ENCODE measurements at regions not wholly inside any gene's neighbourhood (a gene's known extent, or its start where the extent isn't known, plus 50 kb on each side); places are given as distances from the start of the nearest gene placed in this dataset.

- H3K56ac ChIP-seq (ENCODE audit: insufficient read length, low read depth, low read length): no peak overlapping the region
- no peaks in the 10 kb centered on the region for H3K79me2 ChIP-seq (ENCODE audit: insufficient read depth, low read length)
- H3K4ac ChIP-seq (ENCODE audit: low read depth, low read length): no peak overlapping the region
- no peak overlapping the region for H2BK12ac ChIP-seq (ENCODE audit: insufficient read length, low read depth, low read length)
- H4K91ac ChIP-seq (ENCODE audit: insufficient read length, low read depth, low read length): no peak overlapping the region
- no CpG with 5 or more reads among the region's 5 CpGs for WGBS (ENCODE audit: extremely low coverage, insufficient read length, low lambda C conversion rate)
- no peak overlapping the region for H3K14ac ChIP-seq (ENCODE audit: insufficient read depth, low read length)
- no peak overlapping the region for H2AFZ ChIP-seq (ENCODE audit: low read length)
- no peak overlapping the region for H2BK120ac ChIP-seq (ENCODE audit: low read depth, low read length, poor library complexity, severe bottlenecking)
- H3K18ac ChIP-seq (ENCODE audit: insufficient read length, low read depth, low read length): no peak overlapping the region
- H3K23ac ChIP-seq (ENCODE audit: insufficient read length, low read depth, low read length): no peak overlapping the region
- H3K27ac ChIP-seq (ENCODE audit: insufficient read length, low read depth, low read length): no peak overlapping the region
- H3K9me3 ChIP-seq (ENCODE audit: control insufficient read depth, low read depth, low read length): no peaks in the 10 kb centered on the region
- Mint-ChIP-seq H3K36me3 (ENCODE audit: insufficient read depth in 1 of 3, low read depth in 3 of 3) (peaks cover 0 to 12% (median 0%) of the 10 kb centered on the region in 3 experiments; a peak in 3 of 7 replicates), H3K4me1 (no peaks in the 10 kb centered on the region), H3K4me3 (no peak overlapping the region), H3K27me3 (ENCODE audit: low read depth) (no peaks in the 10 kb centered on the region), H3K9me3 (peaks cover 8 to 11% of the 10 kb centered on the region in 2 experiments; a peak in 4 of 5 replicates), H3K27ac (no peak overlapping the region)
- no peak overlapping the region for H4K8ac ChIP-seq (replicated peaks; ENCODE audit: insufficient read length, low read depth, low read length)
- DNase-seq: no peak
- H4K20me1 ChIP-seq (ENCODE audit: control insufficient read depth, insufficient read depth, insufficient read length): no peaks in the 10 kb centered on the region
- H2AK5ac ChIP-seq (ENCODE audit: insufficient read length, low read length): no peak overlapping the region
- no peaks in the 10 kb centered on the region for H3K4me1 ChIP-seq (ENCODE audit: insufficient read depth, low read length)
- H3K4me2 ChIP-seq (ENCODE audit: insufficient read depth, insufficient read length, low read length): no peak overlapping the region
- TF ChIP-seq CTCF (conservative IDR thresholded peaks at IDR 0.05): no peak
- no peak overlapping the region for H2BK15ac ChIP-seq (ENCODE audit: low read depth, low read length)
- H2BK20ac ChIP-seq (ENCODE audit: low read depth, low read length, poor library complexity, severe bottlenecking): no peak overlapping the region
- H3K27me3 ChIP-seq (ENCODE audit: insufficient read depth, low read length): no peaks in the 10 kb centered on the region
- H3K23me2 ChIP-seq (ENCODE audit: insufficient read length, low read depth, low read length, poor library complexity, severe bottlenecking): no peaks in the 10 kb centered on the region
- no peaks in the 10 kb centered on the region for H3K79me1 ChIP-seq (ENCODE audit: insufficient read depth, low read depth, low read length, poor library complexity, severe bottlenecking)
- H3T11ph ChIP-seq (ENCODE audit: low read length): no peak overlapping the region
- no peak overlapping the region for H2BK5ac ChIP-seq (ENCODE audit: insufficient read length, low read length)
- H4K5ac ChIP-seq (ENCODE audit: insufficient read length, low read depth, low read length): no peak overlapping the region
- H3K9ac ChIP-seq (ENCODE audit: extremely low read depth, insufficient read length, low read length): no peak overlapping the region
Observed at GRCh38 chr4:20193141-20193936, 58.4 kb upstream of the SLIT2 start.
